Esophagus mucosa (tissue), 1 donor: ENCODE measurements at regions not wholly inside any gene's neighbourhood (a gene's known extent, or its start where the extent isn't known, plus 50 kb on each side); places are given as distances from the start of the nearest gene placed in this dataset.
A peak's percentile ranks its signal among the peaks of the same experiment; 100 is the strongest.
"Not testable (repeated sequence)": the region's sequence is repeated elsewhere in the genome, so short reads cannot be mapped to it uniquely, and the experiment has no call there.

Experiments used
- ATAC-seq: fragments of 200-7000 bp; cut with Tn5 transposase; one replicate; pipeline ENCODE4 v1.9.1; 2020
- donor health status: DM: yes; HTN: yes; CAD: no.

GRCh38 chr5:138647261-138647788 lies 72.1 kb upstream of the HSPA9 start:
- ATAC-seq: no peak

GRCh38 chr5:138646671-138647070 lies 71.5 kb upstream of the HSPA9 start:
- ATAC-seq: no peak

- ATAC-seq: no peak
Measured at GRCh38 chr5:138645778-138646575, 70.8 kb upstream of the HSPA9 start.

GRCh38 chr5:138643040-138643791 lies 68.0 kb upstream of the HSPA9 start:
- ATAC-seq: no peak

GRCh38 chr5:138641547-138642298 lies 66.5 kb upstream of the HSPA9 start:
- ATAC-seq: peak; percentile 79

- ATAC-seq: peak; percentile 60
Measured at GRCh38 chr5:138640646-138641254, 65.5 kb upstream of the HSPA9 start.

- no peak for ATAC-seq
Measured at GRCh38 chr5:138640138-138640537, 64.9 kb upstream of the HSPA9 start.

- ATAC-seq: no peak
Measured at GRCh38 chr5:138639326-138639725, 64.1 kb upstream of the HSPA9 start.

GRCh38 chr5:138637256-138637655 lies 62.1 kb upstream of the HSPA9 start:
- no peak for ATAC-seq

- ATAC-seq: peak; percentile 24
Measured at GRCh38 chr5:138636398-138636944, 61.3 kb upstream of the HSPA9 start.

GRCh38 chr5:138635708-138636107 lies 60.5 kb upstream of the HSPA9 start:
- no peak for ATAC-seq

- peak; percentile 32 for ATAC-seq
Measured at GRCh38 chr5:138635265-138635664, 60.1 kb upstream of the HSPA9 start.

- ATAC-seq: not testable (repeated sequence)
Measured at GRCh38 chr5:138634804-138635203, 59.6 kb upstream of the HSPA9 start.

GRCh38 chr5:138632900-138633489 lies 57.8 kb upstream of the HSPA9 start:
- peak; percentile 44 for ATAC-seq

GRCh38 chr5:138631096-138631928 lies 56.1 kb upstream of the HSPA9 start:
- ATAC-seq: no peak

- no peak for ATAC-seq
Measured at GRCh38 chr5:138629392-138629791, 54.2 kb upstream of the HSPA9 start.

- no peak for ATAC-seq
Measured at GRCh38 chr5:138626333-138626944, 51.2 kb upstream of the HSPA9 start.

- ATAC-seq: no peak
Measured at GRCh38 chr5:138625134-138625533, 49.9 kb upstream of the HSPA9 start.
